Neuronal stem cell (in vitro differentiated cells): ENCODE measurements at regions not wholly inside any gene's neighbourhood (a gene's known extent, or its start where the extent isn't known, plus 50 kb on each side); places are given as distances from the start of the nearest gene placed in this dataset.

Source experiments
- DNase-seq: peaks from one replicate; pipeline ENCODE4 v3.0.0-alpha.2; 2013; ENCODE audit warnings: low spot score
- H2AFZ ChIP-seq: one replicate; pipeline ENCODE4 v1.6.1; 2013; ENCODE audit warnings: mild to moderate bottlenecking, low read length, inconsistent platforms
- H2AK5ac ChIP-seq: 2 replicates; pipeline ENCODE4 v1.6.1; 2013; ENCODE audit warnings: low read depth, mild to moderate bottlenecking, inconsistent platforms, low read length, moderate library complexity, mixed read lengths
- H2BK120ac ChIP-seq: 2 replicates; pipeline ENCODE4 v1.6.1; 2013; ENCODE audit warnings: low read depth, mild to moderate bottlenecking, inconsistent platforms, low read length, moderate library complexity, mixed read lengths
- H2BK12ac ChIP-seq: one replicate; pipeline ENCODE4 v1.6.1; 2013; ENCODE audit warnings: low read length, inconsistent platforms
- H2BK15ac ChIP-seq: 2 replicates; pipeline ENCODE4 v1.6.1; 2013; ENCODE audit warnings: mild to moderate bottlenecking, low read length, inconsistent platforms, mixed read lengths
- H2BK5ac ChIP-seq: one replicate; pipeline ENCODE4 v1.6.1; 2013; ENCODE audit warnings: inconsistent platforms, mild to moderate bottlenecking, low read length, moderate library complexity
- H3K14ac ChIP-seq: one replicate; pipeline ENCODE4 v1.6.1; 2013; ENCODE audit warnings: low read length, inconsistent platforms
- H3K18ac ChIP-seq: 2 replicates; pipeline ENCODE4 v1.6.1; 2013; ENCODE audit warnings: low read length, inconsistent platforms
- H3K23ac ChIP-seq: 2 replicates; pipeline ENCODE4 v1.6.1; 2013; ENCODE audit warnings: low read depth, mild to moderate bottlenecking, mixed read lengths, low read length, inconsistent platforms; ENCODE audit not compliant: poor library complexity
- H3K27ac ChIP-seq: replicated peaks from 3 replicates; pipeline ENCODE4 v1.5.1; 2013; ENCODE audit warnings: low read length, inconsistent platforms
- H3K27me3 ChIP-seq, 3 experiments: 2 replicates each; pipeline ENCODE4 v1.6.1; 2013; ENCODE audit warnings: low read length in 3 of 3, mild to moderate bottlenecking in 2 of 3, inconsistent platforms in 1 of 3, low read depth in 1 of 3, mixed read lengths in 1 of 3, moderate library complexity in 1 of 3; ENCODE audit not compliant: control insufficient read depth in 3 of 3, insufficient read depth in 3 of 3
- H3K36me3 ChIP-seq, 2 donors: replicated peaks in 1 of 2; 2 replicates each; pipeline ENCODE4 v1.6.1; 2013; ENCODE audit warnings: low read length in 2 of 2; ENCODE audit not compliant: control insufficient read depth in 2 of 2, insufficient read depth in 2 of 2
- H3K4ac ChIP-seq: 2 replicates; pipeline ENCODE4 v1.6.1; 2013; ENCODE audit warnings: inconsistent platforms, mild to moderate bottlenecking, low read length, moderate library complexity
- H3K4me1 ChIP-seq, 2 donors: 1 replicate in 1 of 2; 2 replicates in 1 of 2; pipeline ENCODE4 v1.6.1; 2013; ENCODE audit warnings: low read length in 2 of 2, low read depth in 1 of 2; ENCODE audit not compliant: control insufficient read depth in 2 of 2, insufficient read depth in 1 of 2
- H3K4me2 ChIP-seq: one replicate; pipeline ENCODE4 v1.6.1; 2013; ENCODE audit warnings: mild to moderate bottlenecking, low read length, inconsistent platforms; ENCODE audit not compliant: insufficient read depth, poor library complexity, severe bottlenecking
- H3K4me3 ChIP-seq, 2 donors: 2 replicates each; pipeline ENCODE4 v1.5.1; 2013; ENCODE audit warnings: low read length in 2 of 2, mild to moderate bottlenecking in 2 of 2, inconsistent platforms in 1 of 2, moderate library complexity in 1 of 2
- H3K79me1 ChIP-seq: one replicate; pipeline ENCODE4 v1.6.1; 2013; ENCODE audit warnings: low read depth, mild to moderate bottlenecking, inconsistent platforms, low read length, moderate library complexity
- H3K9ac ChIP-seq: one replicate; pipeline ENCODE4 v1.6.1; 2013; ENCODE audit warnings: mild to moderate bottlenecking, low read depth, low read length, inconsistent platforms; ENCODE audit not compliant: poor library complexity
- H3K9me3 ChIP-seq, 2 donors: replicated peaks in 1 of 2; 2 replicates each; pipeline versions ENCODE3 to v1.6.1; 2013; ENCODE audit warnings: low read length in 2 of 2, mild to moderate bottlenecking in 2 of 2, inconsistent platforms in 1 of 2, low read depth in 1 of 2, mixed read lengths in 1 of 2, moderate library complexity in 1 of 2; ENCODE audit not compliant: control insufficient read depth in 2 of 2, insufficient read depth in 1 of 2
- H4K8ac ChIP-seq: one replicate; pipeline ENCODE4 v1.6.1; 2013; ENCODE audit warnings: low read depth, mild to moderate bottlenecking, inconsistent platforms, low read length, moderate library complexity
- H4K91ac ChIP-seq: one replicate; pipeline ENCODE4 v1.6.1; 2013; ENCODE audit warnings: low read length, low read depth, mild to moderate bottlenecking, inconsistent platforms; ENCODE audit not compliant: poor library complexity
- WGBS, 2 donors: extraction: QIAGEN DNeasy Blood & Tissue Kit; methylation state at CpG; one replicate each; pipeline ENCODE4 v1.1.7; 2013; ENCODE audit warnings: missing lambda C conversion rate in 2 of 2, mixed read lengths in 1 of 2; ENCODE audit not compliant: insufficient read length in 2 of 2, insufficient replicate concordance in 1 of 2; ENCODE audit errors: extremely low coverage in 2 of 2; 5-methylcytosine and 5-hydroxymethylcytosine counted together

GRCh38 chr6:49072146-49072545 lies 390.9 kb downstream of the MMUT start:
- H2BK15ac ChIP-seq = no peak overlapping the region
- H4K8ac ChIP-seq = no peak overlapping the region
- no peak overlapping the region for H2AFZ ChIP-seq
- no peak overlapping the region for H2BK120ac ChIP-seq
- WGBS, 2 donors = no CpG with 5 or more reads among the region's 1 CpG
- no peak overlapping the region for H3K4me3 ChIP-seq
- no peak overlapping the region for H3K14ac ChIP-seq
- no peak overlapping the region for H3K27ac ChIP-seq
- no peaks in the 10 kb centered on the region for H3K79me1 ChIP-seq
- no peak overlapping the region for H2AK5ac ChIP-seq
- no peak overlapping the region for H2BK5ac ChIP-seq
- H3K36me3 ChIP-seq = no peaks in the 10 kb centered on the region
- no peak overlapping the region for H2BK12ac ChIP-seq
- H3K9ac ChIP-seq = no peak overlapping the region
- no peaks in the 10 kb centered on the region for H3K4me1 ChIP-seq
- H4K91ac ChIP-seq = no peak overlapping the region
- H3K4ac ChIP-seq = no peak overlapping the region
- H3K18ac ChIP-seq = no peak overlapping the region
- H3K27me3 ChIP-seq = no peaks in the 10 kb centered on the region
- H3K23ac ChIP-seq = no peak overlapping the region
- no peaks in the 10 kb centered on the region for H3K9me3 ChIP-seq
- no peak for DNase-seq
- no peak overlapping the region for H3K4me2 ChIP-seq

GRCh38 chr6:49070411-49070810 lies 392.6 kb downstream of the MMUT start:
- no peaks in the 10 kb centered on the region for H3K27me3 ChIP-seq
- no peaks in the 10 kb centered on the region for H3K79me1 ChIP-seq
- H3K4me3 ChIP-seq = peak overlapping the region in 1 of 2 donors; percentile 50
- no peaks in the 10 kb centered on the region for H3K9me3 ChIP-seq
- H3K14ac ChIP-seq = no peak overlapping the region
- H2BK120ac ChIP-seq = no peak overlapping the region
- no CpG with 5 or more reads among the region's 2 CpGs for WGBS, 2 donors
- no peaks in the 10 kb centered on the region for H3K4me1 ChIP-seq
- H2BK15ac ChIP-seq = no peak overlapping the region
- H2BK12ac ChIP-seq = no peak overlapping the region
- no peak overlapping the region for H3K18ac ChIP-seq
- no peak overlapping the region for H3K4ac ChIP-seq
- no peak overlapping the region for H3K9ac ChIP-seq
- no peak overlapping the region for H3K27ac ChIP-seq
- H3K36me3 ChIP-seq = no peaks in the 10 kb centered on the region
- H3K23ac ChIP-seq = no peak overlapping the region
- no peak for DNase-seq
- H4K91ac ChIP-seq = no peak overlapping the region
- no peak overlapping the region for H2BK5ac ChIP-seq
- no peak overlapping the region for H2AK5ac ChIP-seq
- H2AFZ ChIP-seq = peak overlapping the region; percentile 0
- H3K4me2 ChIP-seq = no peak overlapping the region
- H4K8ac ChIP-seq = no peak overlapping the region

- DNase-seq = no peak
- Histone ChIP-seq H2BK12ac (no peak overlapping the region), H3K4me3 (no peak overlapping the region), H3K27me3 (no peaks in the 10 kb centered on the region), H3K18ac (no peak overlapping the region), H2BK15ac (no peak overlapping the region), H2AFZ (no peak overlapping the region), H3K36me3 (no peaks in the 10 kb centered on the region), H2BK5ac (no peak overlapping the region), H2AK5ac (no peak overlapping the region), H3K4me2 (no peak overlapping the region), H4K91ac (no peak overlapping the region), H3K4me1 (no peaks in the 10 kb centered on the region), H2BK120ac (no peak overlapping the region), H3K14ac (no peak overlapping the region), H3K79me1 (no peaks in the 10 kb centered on the region), H3K23ac (no peak overlapping the region), H3K9ac (no peak overlapping the region), H3K4ac (no peak overlapping the region), H4K8ac (no peak overlapping the region), H3K9me3 (peaks cover 0 to 3% of the 10 kb centered on the region in 2 donors), H3K27ac (no peak overlapping the region)
- no CpG with 5 or more reads among the region's 4 CpGs for WGBS, 2 donors
Observed at GRCh38 chr6:49054311-49054710, 408.7 kb downstream of the MMUT start.

- Histone ChIP-seq H3K9me3 (peaks cover 0 to 3% of the 10 kb centered on the region in 2 donors), H3K23ac (no peak overlapping the region), H3K4ac (no peak overlapping the region), H3K79me1 (no peaks in the 10 kb centered on the region), H3K9ac (no peak overlapping the region), H3K14ac (no peak overlapping the region), H2BK15ac (no peak overlapping the region), H2BK12ac (no peak overlapping the region), H3K27me3 (no peaks in the 10 kb centered on the region), H3K18ac (no peak overlapping the region), H4K8ac (no peak overlapping the region), H3K4me2 (no peak overlapping the region), H2BK120ac (no peak overlapping the region), H4K91ac (no peak overlapping the region), H3K36me3 (no peaks in the 10 kb centered on the region), H3K4me3 (no peak overlapping the region), H2AFZ (no peak overlapping the region), H3K4me1 (no peaks in the 10 kb centered on the region), H2BK5ac (no peak overlapping the region), H3K27ac (no peak overlapping the region), H2AK5ac (no peak overlapping the region)
- WGBS, 2 donors = no CpG with 5 or more reads among the region's 2 CpGs
- no peak for DNase-seq
Observed at GRCh38 chr6:49052901-49053300, 410.2 kb downstream of the MMUT start.
